ENCODE measurements at regions not wholly inside any gene's neighbourhood (a gene's known extent, or its start where the extent isn't known, plus 50 kb on each side); places are given as distances from the start of the nearest gene placed in this dataset.

DNA sequence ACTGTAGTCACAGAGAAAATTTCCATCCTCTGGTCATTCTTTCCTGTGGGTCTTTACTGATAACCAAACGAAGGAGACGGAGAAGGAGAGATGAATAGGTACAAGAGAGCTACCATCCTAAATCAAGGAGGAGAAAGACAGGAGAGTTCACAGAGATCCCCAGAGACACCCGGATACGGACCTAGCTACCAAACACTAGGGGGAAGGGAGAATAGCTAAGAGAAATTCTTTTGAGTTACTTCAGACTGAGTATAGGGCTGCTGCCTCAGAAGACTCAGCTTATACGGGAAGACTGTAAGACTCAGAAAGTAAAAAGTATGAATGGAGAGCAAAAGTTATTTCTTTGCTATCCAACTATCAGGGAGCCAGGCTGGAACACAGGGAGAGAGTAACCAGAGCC, 572.1 kb downstream of the C4orf33 start:
- TF ChIP-seq CTCF (IDR thresholded peaks at IDR 0.05; ENCODE audit: low read depth, low read length, missing input control) (no peak), GABPA (IDR thresholded peaks at IDR 0.05 in 1 of 2, conservative IDR thresholded peaks at IDR 0.05 in 1 of 2) (no peak), YY1 (IDR thresholded peaks at IDR 0.05) (no peak), EGR1 (IDR thresholded peaks at IDR 0.05; ENCODE audit: low read depth in 2 of 2) (no peak), RAD21 (IDR thresholded peaks at IDR 0.05) (no peak), TAF1 (conservative IDR thresholded peaks at IDR 0.05) (no peak), ATF3 (IDR thresholded peaks at IDR 0.05) (no peak), JUND (IDR thresholded peaks at IDR 0.05) (no peak), SP1 (IDR thresholded peaks at IDR 0.05) (no peak), HNF4G (IDR thresholded peaks at IDR 0.05) (no peak), FOXA2 (IDR thresholded peaks at IDR 0.05) (no peak)
- TF ChIP-seq, protein P1, sequence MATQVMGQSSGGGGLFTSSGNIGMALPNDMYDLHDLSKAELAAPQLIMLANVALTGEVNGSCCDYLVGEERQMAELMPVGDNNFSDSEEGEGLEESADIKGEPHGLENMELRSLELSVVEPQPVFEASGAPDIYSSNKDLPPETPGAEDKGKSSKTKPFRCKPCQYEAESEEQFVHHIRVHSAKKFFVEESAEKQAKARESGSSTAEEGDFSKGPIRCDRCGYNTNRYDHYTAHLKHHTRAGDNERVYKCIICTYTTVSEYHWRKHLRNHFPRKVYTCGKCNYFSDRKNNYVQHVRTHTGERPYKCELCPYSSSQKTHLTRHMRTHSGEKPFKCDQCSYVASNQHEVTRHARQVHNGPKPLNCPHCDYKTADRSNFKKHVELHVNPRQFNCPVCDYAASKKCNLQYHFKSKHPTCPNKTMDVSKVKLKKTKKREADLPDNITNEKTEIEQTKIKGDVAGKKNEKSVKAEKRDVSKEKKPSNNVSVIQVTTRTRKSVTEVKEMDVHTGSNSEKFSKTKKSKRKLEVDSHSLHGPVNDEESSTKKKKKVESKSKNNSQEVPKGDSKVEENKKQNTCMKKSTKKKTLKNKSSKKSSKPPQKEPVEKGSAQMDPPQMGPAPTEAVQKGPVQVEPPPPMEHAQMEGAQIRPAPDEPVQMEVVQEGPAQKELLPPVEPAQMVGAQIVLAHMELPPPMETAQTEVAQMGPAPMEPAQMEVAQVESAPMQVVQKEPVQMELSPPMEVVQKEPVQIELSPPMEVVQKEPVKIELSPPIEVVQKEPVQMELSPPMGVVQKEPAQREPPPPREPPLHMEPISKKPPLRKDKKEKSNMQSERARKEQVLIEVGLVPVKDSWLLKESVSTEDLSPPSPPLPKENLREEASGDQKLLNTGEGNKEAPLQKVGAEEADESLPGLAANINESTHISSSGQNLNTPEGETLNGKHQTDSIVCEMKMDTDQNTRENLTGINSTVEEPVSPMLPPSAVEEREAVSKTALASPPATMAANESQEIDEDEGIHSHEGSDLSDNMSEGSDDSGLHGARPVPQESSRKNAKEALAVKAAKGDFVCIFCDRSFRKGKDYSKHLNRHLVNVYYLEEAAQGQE (IDR thresholded peaks at IDR 0.05) = no peak
- TF ChIP-seq, protein P2, sequence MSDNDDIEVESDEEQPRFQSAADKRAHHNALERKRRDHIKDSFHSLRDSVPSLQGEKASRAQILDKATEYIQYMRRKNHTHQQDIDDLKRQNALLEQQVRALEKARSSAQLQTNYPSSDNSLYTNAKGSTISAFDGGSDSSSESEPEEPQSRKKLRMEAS (IDR thresholded peaks at IDR 0.05) = no peak
- TF ChIP-seq, protein P3, sequence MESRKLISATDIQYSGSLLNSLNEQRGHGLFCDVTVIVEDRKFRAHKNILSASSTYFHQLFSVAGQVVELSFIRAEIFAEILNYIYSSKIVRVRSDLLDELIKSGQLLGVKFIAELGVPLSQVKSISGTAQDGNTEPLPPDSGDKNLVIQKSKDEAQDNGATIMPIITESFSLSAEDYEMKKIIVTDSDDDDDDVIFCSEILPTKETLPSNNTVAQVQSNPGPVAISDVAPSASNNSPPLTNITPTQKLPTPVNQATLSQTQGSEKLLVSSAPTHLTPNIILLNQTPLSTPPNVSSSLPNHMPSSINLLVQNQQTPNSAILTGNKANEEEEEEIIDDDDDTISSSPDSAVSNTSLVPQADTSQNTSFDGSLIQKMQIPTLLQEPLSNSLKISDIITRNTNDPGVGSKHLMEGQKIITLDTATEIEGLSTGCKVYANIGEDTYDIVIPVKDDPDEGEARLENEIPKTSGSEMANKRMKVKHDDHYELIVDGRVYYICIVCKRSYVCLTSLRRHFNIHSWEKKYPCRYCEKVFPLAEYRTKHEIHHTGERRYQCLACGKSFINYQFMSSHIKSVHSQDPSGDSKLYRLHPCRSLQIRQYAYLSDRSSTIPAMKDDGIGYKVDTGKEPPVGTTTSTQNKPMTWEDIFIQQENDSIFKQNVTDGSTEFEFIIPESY (IDR thresholded peaks at IDR 0.05) = no peak
